UCSD-AML1 (cell line): ENCODE measurements at regions not wholly inside any gene's neighbourhood (a gene's known extent, or its start where the extent isn't known, plus 50 kb on each side); places are given as distances from the start of the nearest gene placed in this dataset.

Source experiments
- DNase-seq: peaks from one replicate; lab custom pipeline; 2025; ENCODE audit not compliant: unreplicated experiment; lab: John Stamatoyannopoulos, UW

DNA sequence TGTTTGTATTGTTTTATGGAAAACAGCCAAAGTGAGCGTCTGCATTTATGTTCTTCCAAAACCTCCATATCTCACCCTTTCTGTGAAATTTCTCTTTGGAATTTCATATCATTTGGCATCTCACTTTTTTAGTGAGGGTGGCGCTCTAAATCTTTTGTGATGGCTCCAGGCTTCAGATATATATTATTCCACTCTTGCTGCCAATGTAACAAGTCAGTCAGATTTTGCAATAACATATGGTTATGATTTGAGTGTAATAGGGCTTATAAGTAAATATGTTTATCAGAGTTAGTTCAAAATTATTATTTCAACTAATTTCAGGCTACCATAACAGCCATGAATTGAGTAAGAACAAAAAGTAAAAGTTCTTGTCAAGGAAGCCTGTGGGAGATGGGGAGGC lies 314.7 kb downstream of the PDGFC start:
- no peak for DNase-seq

DNA sequence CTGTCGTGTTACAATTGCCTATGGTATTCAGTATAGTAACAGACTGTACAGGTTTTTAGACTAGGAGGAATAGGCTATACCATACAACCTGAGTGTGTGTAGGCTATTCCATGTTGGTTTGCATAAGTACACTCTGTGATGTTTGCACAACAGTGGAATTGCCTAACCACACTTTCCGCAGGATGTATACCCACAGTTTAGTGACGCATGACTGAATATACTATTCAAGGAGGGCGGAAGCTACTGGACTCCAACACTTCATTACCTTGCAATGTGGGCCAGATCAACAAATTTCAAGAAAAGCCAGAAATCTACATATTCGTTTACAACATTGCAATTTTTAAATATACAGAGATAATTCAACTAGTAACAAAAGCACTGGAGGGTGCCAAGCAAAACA lies 317.2 kb downstream of the PDGFC start:
- DNase-seq: no peak

DNA sequence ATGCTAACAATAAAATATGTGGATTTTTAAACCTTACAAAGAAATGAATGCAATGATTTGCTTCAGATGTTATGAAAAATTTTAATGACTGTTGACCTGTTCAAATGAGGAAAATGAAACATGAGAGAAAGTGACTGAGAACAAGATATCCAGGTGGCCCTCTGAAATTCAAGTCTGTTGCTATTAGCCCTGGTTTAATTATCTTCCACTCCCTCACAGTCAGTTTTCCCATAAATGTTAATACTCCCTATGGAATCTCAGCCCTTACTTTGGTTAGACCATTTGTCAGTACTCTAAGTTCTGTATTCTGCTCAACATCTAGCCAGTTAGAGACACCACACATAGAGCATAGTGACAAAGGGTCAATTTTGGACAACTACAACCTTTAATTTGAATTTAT lies 327.8 kb downstream of the PDGFC start:
- no peak for DNase-seq

DNA sequence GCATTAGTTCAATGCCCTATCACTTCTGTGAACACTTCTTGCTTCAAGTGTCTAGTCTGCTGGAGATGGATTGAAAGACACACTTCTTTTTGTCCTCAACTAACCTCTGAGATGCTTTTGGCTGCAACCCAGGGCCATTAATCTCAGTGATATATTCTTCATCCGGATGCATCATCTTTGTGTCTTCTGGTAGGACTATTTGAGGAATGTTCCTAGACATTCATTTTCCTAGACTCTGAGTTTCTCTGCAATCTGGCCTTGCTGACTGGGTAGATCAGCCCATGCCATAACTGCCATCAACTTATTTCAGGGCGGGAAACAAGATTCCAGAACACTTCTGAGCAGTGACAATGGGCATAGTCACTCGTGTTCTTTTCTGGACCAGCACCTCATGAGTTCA lies 329.4 kb downstream of the PDGFC start:
- DNase-seq: no peak

DNA sequence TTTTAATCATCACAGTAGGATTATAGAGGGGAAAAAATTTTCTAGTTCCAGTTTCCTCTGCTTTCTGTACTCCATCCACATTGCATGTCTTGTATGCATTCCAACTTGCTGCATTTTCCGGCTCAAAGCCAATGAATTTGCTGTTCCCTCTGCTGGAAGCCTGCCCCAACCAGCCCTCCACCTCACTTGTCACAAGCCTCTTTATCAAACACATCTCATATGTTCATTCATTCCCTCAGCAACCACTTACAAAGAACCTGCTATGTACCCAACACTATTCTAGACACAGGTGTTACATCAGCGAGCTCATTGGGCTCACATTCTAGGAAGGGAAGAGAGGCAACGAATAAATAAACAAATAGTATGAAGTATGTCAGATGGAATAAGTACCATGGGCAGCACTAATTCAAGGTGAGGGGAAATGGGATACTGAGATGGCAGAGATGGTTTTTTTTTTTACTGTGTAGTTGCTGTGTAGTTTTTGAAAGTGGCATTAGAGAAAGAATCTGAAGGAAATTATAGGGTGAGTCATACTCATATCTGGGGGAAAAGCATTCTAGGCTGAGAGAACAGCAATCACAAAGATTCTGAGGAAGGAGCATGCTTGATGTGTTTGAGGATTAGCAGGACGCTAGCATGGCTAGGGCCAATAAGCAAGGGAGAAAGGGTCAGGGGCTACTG lies 332.5 kb downstream of the PDGFC start:
- DNase-seq: no peak

DNA sequence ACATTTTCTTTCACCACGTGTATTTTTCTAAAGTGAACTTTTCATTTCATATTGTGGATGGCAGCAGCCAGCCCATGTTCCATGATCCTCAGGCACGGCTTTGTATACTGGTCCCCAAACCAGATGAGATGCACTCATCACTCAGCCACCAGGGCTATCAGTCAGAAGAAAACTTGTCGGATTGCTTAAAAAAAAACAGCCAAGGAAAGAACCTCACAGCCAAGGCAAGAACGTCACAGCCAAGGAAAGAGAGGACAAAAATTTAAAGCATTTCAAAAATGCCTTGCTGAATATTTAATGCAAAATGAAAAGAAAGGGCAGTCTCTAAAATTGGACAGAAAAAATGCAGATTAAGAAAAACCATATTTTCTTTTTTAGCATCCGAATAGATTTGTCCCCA lies 333.3 kb downstream of the PDGFC start:
- DNase-seq: no peak

GRCh38 chr4:156636381-156636780 lies 335.2 kb downstream of the PDGFC start:
- no peak for DNase-seq

DNA sequence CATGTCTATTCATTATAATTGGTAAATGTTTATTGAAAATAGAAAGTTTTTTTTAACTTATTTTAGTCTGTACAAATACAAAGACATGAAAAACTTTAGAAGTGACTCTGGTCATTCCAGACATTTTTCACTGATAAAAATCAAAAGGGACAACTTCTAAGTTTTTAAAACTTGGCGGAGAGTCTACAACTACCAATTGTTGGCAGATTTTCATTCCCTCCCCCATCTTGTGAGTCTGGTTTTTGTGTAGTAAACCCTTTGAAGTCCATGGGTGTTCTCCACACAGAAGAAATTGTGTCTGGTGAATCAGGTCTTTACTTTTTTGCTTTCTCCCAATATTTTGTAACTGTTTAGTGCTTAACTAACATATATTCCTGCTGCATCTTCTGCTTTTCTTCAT lies 336.5 kb downstream of the PDGFC start:
- DNase-seq: no peak

GRCh38 chr4:156634612-156635011 lies 337.0 kb downstream of the PDGFC start:
- no peak for DNase-seq

DNA sequence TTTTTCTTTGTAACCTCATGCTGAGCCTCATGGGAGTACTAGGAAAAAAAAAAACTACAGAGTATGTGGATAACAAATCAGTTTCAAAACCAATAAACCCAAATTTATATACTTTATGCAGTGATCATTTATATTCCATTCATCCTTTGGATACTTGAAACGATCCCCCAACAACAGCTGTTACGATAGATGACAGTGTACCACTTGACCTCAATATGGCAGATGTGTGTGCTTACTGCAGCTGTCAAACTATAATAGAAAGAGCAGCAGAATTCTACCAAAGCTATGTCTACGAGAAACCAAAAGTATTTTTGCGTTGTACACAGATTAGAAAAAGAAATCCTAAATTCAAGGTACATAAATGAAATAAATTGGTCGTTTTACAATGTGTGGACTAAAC lies 337.8 kb downstream of the PDGFC start:
- no peak for DNase-seq

GRCh38 chr4:156628858-156629257 lies 342.7 kb downstream of the PDGFC start:
- no peak for DNase-seq

DNA sequence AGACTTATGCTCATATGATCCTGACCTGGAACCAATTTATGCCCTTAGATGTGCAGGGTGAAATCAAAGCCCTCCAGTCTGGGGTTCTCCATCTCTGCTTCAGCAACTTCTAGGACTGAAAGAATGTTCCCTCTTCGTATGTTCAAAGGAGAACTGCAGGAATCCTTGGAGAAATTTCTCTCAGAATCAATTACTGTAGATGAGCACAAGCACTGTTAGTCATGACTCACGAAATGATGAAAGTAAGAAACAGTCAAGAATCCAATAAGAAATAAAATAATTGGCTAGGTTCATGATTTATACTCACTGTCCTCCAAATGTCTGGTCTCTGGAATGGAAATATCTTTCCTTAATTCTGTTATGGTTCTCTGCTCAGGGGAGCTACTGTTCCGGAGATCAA lies 348.2 kb downstream of the PDGFC start:
- no peak for DNase-seq

GRCh38 chr4:156620786-156621185 lies 350.8 kb downstream of the PDGFC start:
- DNase-seq: no peak

DNA sequence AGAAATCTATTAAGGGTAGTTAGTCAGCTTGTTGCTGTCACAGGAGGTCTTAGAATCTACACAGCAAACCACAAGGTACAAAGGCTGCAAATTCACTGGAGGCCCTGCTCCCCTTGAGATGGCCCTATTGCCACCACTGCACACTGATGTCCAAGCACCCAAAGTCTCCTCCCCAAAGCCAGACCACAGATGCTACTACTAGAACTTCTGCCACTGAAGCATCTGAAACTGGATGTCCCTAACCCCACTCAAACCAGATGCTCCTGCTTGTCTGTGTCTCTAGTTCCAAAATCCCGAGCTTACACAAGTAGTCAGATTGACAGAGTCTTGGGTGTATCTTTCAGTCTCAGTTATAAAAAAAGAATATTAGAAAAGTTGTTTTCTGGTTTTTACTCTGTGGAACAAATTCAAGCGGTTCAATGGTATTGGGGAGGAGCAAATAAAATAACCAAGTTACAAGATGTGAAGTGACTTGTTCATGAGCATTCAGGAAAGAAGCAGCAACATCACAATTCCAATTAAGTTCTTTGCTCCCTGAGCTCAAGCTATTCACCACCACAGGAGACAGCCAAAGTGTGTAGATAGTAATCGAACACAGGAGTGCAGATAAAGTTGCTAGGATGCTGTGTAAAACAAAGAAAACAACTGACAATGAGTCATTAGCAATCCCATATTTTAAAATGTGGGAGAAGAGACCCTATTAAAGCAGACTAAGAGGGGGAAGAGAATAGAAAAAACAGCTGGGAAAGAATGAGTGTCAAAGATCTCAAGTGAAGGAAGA lies 352.3 kb downstream of the PDGFC start:
- no peak for DNase-seq

DNA sequence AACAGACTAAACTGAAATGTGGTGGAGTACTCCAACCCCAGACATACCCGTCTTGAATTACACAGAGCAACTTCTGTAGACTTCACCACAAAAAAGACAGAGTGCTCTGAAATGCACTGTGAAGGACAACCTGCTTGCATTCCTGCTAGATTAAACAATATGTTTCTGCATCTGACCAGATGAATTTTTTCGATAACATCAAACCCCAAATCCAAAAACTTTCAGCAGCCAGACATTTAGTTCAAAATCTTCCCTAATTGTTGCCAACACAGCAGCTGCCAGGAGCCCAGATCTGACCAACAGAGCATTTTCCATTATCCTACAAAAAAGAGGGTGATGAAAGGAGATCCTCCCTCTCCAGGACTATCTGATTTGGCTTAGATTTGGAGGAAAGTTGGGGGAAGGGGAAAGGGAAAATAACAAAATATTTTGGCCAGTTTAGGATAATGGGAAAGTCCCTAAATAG lies 356.5 kb downstream of the PDGFC start:
- DNase-seq: no peak

- no peak for DNase-seq
These were observed 357.1 kb downstream of the PDGFC start for GRCh38 chr4:156614536-156614935.

DNA sequence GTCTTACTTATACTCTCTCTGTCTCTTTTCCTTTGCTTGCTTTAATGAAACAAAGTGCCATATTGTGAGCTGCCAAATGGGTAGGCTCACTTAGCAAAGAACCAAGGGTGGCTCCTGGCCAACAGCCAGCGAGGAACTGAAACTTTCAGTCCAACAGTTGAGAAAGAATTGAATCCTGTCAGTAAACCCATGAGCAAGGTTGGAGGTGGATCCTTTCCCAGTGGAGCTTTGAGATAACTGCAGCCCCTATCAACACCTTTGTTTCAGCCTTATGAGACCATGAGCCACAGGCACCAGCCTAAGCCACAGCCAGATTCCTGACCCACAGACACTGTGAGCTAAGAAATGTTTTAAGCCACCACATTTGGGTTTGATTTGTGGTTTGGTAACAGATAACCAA lies 362.2 kb downstream of the PDGFC start:
- DNase-seq: no peak

DNA sequence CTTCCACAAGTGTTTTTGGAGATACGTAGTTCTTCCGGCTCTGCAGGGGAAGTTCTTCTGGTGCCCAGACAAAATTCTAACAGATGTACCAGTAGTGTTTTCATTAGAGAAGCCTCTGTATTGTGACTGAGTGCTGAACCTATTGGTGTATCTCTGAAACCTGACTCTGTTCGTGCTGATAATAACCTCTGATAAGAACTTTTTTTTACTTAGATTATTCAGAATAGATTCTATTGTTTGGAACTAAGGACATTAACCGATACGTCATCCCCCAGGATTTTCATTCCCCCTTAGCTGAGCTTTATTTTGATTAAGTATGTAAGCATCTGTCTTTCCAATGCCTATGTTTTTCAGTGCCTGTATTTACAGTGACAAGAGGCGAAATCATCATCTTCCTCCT lies 362.9 kb downstream of the PDGFC start:
- no peak for DNase-seq

GRCh38 chr4:156607478-156607857 lies 364.1 kb downstream of the PDGFC start:
- DNase-seq: no peak

DNA sequence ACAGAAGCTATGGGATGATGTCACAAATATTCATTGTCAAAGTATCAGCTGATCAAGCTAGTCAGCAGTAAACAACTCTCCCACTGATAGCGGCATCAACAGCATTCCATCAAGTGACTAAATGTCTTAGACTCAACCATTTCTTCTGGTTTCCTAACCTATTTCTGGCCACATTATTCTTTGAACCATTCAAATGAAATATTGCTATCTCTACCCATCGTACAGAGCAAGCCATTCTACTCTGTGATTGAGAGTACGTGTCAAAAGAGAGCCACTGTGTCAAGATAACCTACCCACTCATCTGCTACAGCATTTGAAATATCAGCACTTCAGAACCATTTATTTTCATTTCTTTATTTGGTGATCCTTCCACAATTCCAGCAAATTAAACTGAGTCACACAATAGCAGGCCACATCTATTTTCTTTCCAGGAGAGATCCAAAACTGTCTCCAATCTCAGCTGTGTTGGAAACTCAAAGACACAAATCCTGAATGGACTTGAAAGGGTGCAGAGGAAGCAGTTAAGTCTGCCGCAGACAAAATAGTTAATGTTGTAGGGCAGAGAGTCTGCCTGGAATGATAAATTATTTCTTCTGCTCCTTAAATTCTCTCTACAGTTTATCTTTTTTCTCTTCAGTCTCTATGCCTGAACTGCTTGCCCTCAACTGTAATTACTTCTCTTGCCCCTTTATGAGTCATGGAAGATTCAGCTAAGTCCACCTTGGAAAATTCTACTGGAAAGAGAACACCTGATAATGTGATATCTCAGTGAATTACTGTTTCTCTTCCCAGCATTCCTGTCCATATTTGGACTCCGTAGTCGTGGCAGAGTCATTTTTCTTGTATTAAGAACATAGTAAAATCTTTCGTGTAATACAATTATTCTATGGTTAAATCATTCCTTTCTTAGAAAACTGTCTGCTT lies 364.8 kb downstream of the PDGFC start:
- DNase-seq: no peak

DNA sequence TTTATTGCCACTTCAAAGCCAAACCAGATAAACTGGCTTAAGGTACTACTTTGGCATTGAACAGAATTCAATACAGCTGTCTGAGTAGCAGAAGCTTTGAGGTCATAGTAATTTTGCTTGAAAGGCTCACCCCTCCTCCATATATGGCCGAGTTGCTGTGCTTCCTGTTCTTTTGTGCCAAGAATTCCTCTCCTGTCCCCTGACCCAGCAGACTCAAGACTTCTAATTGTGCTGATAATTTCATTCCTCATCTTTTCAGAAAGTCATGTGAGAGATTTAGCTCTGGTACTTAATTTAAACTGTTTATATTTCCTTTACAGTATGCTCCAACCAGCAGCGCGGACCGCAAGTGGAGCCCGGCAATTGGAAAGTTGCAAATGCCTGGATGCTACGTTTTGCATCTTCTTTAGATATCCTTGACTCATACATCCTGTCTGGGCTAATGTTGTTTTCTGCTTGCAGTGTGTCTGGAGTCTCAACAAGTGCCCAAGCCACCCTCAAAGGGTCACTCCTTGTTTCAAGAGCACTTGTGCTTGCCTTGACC lies 373.4 kb downstream of the PDGFC start:
- DNase-seq: no peak
